Calu3 (cell line): ENCODE measurements at regions not wholly inside any gene's neighbourhood (a gene's known extent, or its start where the extent isn't known, plus 50 kb on each side); places are given as distances from the start of the nearest gene placed in this dataset.

ENCODE experiments used
- BruUV-seq: library from RNA; stranded (reverse); fragments of 400-500 nt; replicated peaks from 2 replicates; lab custom pipeline; 2021; lab: Mats Ljungman, UMichigan
- CTCF ChIA-PET: fragments of 300-600 bp; sonication (Branson Sonifier 250); formaldehyde crosslinking; loops from one replicate; lab custom pipeline; 2022; ENCODE audit warnings: antibody characterized with exemption; lab: Charles Lee
- DNase-seq: peaks from one replicate; pipeline ENCODE4 v3.0.0; 2022
- H3K27ac Mint-ChIP-seq: one replicate; pipeline ENCODE4 v1.8.0; 2022; ENCODE audit warnings: mixed read lengths; ENCODE audit not compliant: unreplicated experiment
- H3K27me3 Mint-ChIP-seq: one replicate; pipeline ENCODE4 v1.8.0; 2022; ENCODE audit warnings: mixed read lengths; ENCODE audit not compliant: unreplicated experiment
- H3K36me3 Mint-ChIP-seq: one replicate; pipeline ENCODE4 v1.8.0; 2022; ENCODE audit warnings: mild to moderate bottlenecking, moderate library complexity, mixed read lengths; ENCODE audit not compliant: insufficient read depth, unreplicated experiment
- H3K4me1 Mint-ChIP-seq: one replicate; pipeline ENCODE4 v1.8.0; 2022; ENCODE audit warnings: mild to moderate bottlenecking, low read depth, mixed read lengths; ENCODE audit not compliant: unreplicated experiment
- H3K4me3 Mint-ChIP-seq: one replicate; pipeline ENCODE4 v1.8.0; 2022; ENCODE audit warnings: mild to moderate bottlenecking, low read depth, moderate library complexity, mixed read lengths; ENCODE audit not compliant: unreplicated experiment
- H3K9me3 Mint-ChIP-seq: one replicate; pipeline ENCODE4 v1.8.0; 2022; ENCODE audit warnings: low read depth, mixed read lengths; ENCODE audit not compliant: unreplicated experiment
- intact Hi-C: fragments of 100-400 bp; cut with micrococcal nuclease; formaldehyde crosslinking; loops from one replicate; pipeline ENCODE4 v1.10.0; 2022; ENCODE audit not compliant: unreplicated experiment
- TF ChIP-seq, protein P1 (sequence below): fragments of 200-600 bp; IDR thresholded peaks from one replicate; pipeline ENCODE4 v1.8.0; 2022; ENCODE audit warnings: antibody characterized with exemption; ENCODE audit not compliant: unreplicated experiment

DNA sequence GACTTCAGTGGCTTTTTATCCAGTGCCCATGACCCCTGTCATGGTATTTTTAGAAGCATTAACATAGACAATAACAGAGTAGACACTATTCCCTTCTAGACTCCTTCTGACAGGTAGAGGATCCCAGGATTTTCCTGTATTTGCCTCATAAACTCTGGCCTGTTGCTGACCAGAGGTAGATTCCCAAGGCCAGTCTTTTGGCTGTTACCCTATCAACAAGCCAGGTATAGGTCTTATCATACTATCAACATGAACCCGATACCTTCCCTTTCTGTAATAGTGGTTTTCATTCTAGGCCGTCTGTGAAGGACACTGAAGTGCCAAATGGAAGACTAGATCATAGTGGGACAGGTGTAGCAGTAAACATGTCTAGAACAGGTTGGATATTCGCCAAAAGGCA is 76.2 kb upstream of the CHRDL1 start:
- TF ChIP-seq, protein P1, sequence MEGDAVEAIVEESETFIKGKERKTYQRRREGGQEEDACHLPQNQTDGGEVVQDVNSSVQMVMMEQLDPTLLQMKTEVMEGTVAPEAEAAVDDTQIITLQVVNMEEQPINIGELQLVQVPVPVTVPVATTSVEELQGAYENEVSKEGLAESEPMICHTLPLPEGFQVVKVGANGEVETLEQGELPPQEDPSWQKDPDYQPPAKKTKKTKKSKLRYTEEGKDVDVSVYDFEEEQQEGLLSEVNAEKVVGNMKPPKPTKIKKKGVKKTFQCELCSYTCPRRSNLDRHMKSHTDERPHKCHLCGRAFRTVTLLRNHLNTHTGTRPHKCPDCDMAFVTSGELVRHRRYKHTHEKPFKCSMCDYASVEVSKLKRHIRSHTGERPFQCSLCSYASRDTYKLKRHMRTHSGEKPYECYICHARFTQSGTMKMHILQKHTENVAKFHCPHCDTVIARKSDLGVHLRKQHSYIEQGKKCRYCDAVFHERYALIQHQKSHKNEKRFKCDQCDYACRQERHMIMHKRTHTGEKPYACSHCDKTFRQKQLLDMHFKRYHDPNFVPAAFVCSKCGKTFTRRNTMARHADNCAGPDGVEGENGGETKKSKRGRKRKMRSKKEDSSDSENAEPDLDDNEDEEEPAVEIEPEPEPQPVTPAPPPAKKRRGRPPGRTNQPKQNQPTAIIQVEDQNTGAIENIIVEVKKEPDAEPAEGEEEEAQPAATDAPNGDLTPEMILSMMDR, result no peak
- no peak overlapping the region for H3K27ac Mint-ChIP-seq
- no peak overlapping the region for H3K4me3 Mint-ChIP-seq
- intact Hi-C loops, result no loop called here
- no peaks in the 10 kb centered on the region for H3K36me3 Mint-ChIP-seq
- no peak for DNase-seq
- no peaks in the 10 kb centered on the region for H3K9me3 Mint-ChIP-seq
- CTCF ChIA-PET, result no interaction called here
- H3K4me1 Mint-ChIP-seq, result no peaks in the 10 kb centered on the region
- no peaks in the 10 kb centered on the region for H3K27me3 Mint-ChIP-seq
- no TSS peak for BruUV-seq

DNA sequence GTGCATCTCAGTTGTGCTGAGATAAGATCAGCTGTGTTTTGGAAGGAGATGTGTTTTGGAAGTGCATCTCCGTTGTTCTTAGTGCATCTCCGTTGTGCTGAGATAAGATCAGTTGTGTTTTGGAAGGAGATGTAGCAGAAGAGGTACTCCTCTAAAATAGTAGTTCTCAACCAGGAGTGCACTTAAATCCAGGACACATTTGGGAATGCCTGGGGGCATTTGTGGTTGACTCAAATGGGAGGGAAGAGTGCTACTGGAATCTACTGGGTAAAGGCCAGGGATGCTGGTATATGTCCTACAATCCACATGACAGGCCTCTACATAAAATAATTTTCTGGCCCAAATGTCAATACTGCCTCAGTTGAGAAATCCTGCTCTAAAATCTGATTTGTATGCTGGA is 70.8 kb upstream of the CHRDL1 start:
- Mint-ChIP-seq H3K27me3 (no peaks in the 10 kb centered on the region), H3K36me3 (no peaks in the 10 kb centered on the region), H3K4me1 (no peaks in the 10 kb centered on the region), H3K4me3 (no peak overlapping the region), H3K27ac (no peak overlapping the region), H3K9me3 (no peaks in the 10 kb centered on the region)
- TF ChIP-seq, protein P1, result no peak
- DNase-seq, result no peak
- CTCF ChIA-PET, result no interaction called here
- intact Hi-C loops, result no loop called here
- no TSS peak for BruUV-seq

DNA sequence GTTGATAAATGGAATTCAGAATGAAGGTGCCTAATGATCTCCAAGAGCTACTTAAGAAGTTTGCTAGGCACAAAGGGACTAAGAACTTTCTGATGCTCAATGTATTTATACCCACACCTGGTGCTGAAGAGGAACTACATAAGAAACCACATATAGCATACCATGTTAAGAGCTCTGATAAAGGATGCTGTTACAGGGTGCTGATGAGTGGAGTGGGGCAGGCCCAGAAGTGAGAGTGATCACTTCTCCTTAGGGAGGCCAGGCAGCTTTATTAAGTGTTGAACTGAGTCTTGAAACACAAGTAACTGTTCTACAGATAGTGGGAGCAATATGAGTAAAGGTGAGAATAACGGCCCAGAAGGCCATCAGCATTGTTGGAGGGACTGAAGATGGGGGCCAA is 68.3 kb upstream of the CHRDL1 start:
- H3K27me3 Mint-ChIP-seq, result peaks cover 10% of the 10 kb centered on the region
- H3K27ac Mint-ChIP-seq, result no peak overlapping the region
- no peaks in the 10 kb centered on the region for H3K36me3 Mint-ChIP-seq
- H3K4me3 Mint-ChIP-seq, result no peak overlapping the region
- intact Hi-C loops, result no loop called here
- no TSS peak for BruUV-seq
- H3K9me3 Mint-ChIP-seq, result no peaks in the 10 kb centered on the region
- CTCF ChIA-PET, result no interaction called here
- no peaks in the 10 kb centered on the region for H3K4me1 Mint-ChIP-seq
- no peak for DNase-seq
- TF ChIP-seq, protein P1, result no peak

GRCh38 chrX:110858565-110858964 is 62.9 kb upstream of the CHRDL1 start:
- H3K27me3 Mint-ChIP-seq, result peaks cover 24% of the 10 kb centered on the region
- H3K4me3 Mint-ChIP-seq, result no peak overlapping the region
- no peaks in the 10 kb centered on the region for H3K4me1 Mint-ChIP-seq
- no peak overlapping the region for H3K27ac Mint-ChIP-seq
- H3K36me3 Mint-ChIP-seq, result no peaks in the 10 kb centered on the region
- no peaks in the 10 kb centered on the region for H3K9me3 Mint-ChIP-seq
- no peak for DNase-seq
- CTCF ChIA-PET, result no interaction called here
- TF ChIP-seq, protein P1, result no peak
- intact Hi-C loops, result loop anchor here (5.0 kb wide), 1 partner anchor 584 kb away; no protein-coding TSS in a partner anchor
- BruUV-seq, result no TSS peak
